ENCODE measurements at regions not wholly inside any gene's neighbourhood (a gene's known extent, or its start where the extent isn't known, plus 50 kb on each side); places are given as distances from the start of the nearest gene placed in this dataset.

GRCh38 chr10:91683975-91684374 is 51.1 kb upstream of the PPP1R3C start:
- peak overlapping the region; percentile 58; the same call in 1 of the 2 replicates for H4K91ac ChIP-seq (ENCODE audit: insufficient read depth, low read depth, low read length)
- peaks cover 3% of the 10 kb centered on the region; the same call in 1 of the 2 replicates for H4K20me1 ChIP-seq (ENCODE audit: insufficient read depth, low read length)
- peak overlapping the region; percentile 50; the same call in 1 of the 2 replicates for H3K14ac ChIP-seq (replicated peaks; ENCODE audit: low read depth, low read length)
- ChIA-PET POLR2A (ENCODE audit: unreplicated experiment) (no interaction called here), CTCF (no interaction called here)
- H3K36me3 ChIP-seq (ENCODE audit: control insufficient read depth, insufficient read depth, low read length): no peaks in the 10 kb centered on the region
- intact Hi-C loops (cut with micrococcal nuclease) (no loop called here), in situ Hi-C loops (cut with MboI; ENCODE audit: low sequenced_read_pairs) (no loop called here), dilution Hi-C loops (cut with HindIII; ENCODE audit: low sequenced_read_pairs, unreplicated experiment) (no loop called here)
- H3K9me3 ChIP-seq (ENCODE audit: control insufficient read depth, insufficient read depth, low read length): no peaks in the 10 kb centered on the region
- ATAC-seq (ENCODE audit: low read depth) (peak; percentile 86), DNase-seq (peak; percentile 96)
- TF ChIP-seq POLR2A (IDR thresholded peaks at IDR 0.05; ENCODE audit: low read depth, low read length): no peak
- no peak for TF ChIP-seq CHD1 (IDR thresholded peaks at IDR 0.05; ENCODE audit: low read depth, low read length)
- TF ChIP-seq, protein P1, sequence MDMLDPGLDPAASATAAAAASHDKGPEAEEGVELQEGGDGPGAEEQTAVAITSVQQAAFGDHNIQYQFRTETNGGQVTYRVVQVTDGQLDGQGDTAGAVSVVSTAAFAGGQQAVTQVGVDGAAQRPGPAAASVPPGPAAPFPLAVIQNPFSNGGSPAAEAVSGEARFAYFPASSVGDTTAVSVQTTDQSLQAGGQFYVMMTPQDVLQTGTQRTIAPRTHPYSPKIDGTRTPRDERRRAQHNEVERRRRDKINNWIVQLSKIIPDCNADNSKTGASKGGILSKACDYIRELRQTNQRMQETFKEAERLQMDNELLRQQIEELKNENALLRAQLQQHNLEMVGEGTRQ (IDR thresholded peaks at IDR 0.05; ENCODE audit: low read depth, low read length): no peak
- no peak for TF ChIP-seq MAZ (IDR thresholded peaks at IDR 0.05; ENCODE audit: borderline replicate concordance, low read depth, low read length)
- 0 out of 2 replicates have a peak, but pooled peaks have one; percentile 31 for TF ChIP-seq MXI1 (IDR thresholded peaks at IDR 0.05; ENCODE audit: borderline replicate concordance, low read depth, low read length)
- no peak for TF ChIP-seq RAD21 (IDR thresholded peaks at IDR 0.05; ENCODE audit: low read length)
- TF ChIP-seq RCOR1 (IDR thresholded peaks at IDR 0.05; ENCODE audit: insufficient replicate concordance, low read length): peak; percentile 83
- peak; percentile 57; the same call in 1 of the 2 replicates for TF ChIP-seq MAFK (IDR thresholded peaks at IDR 0.05; ENCODE audit: low read depth, low read length)
- 0 out of 2 replicates have a peak, but pooled peaks have one; percentile 4 for TF ChIP-seq SMC3 (IDR thresholded peaks at IDR 0.05; ENCODE audit: low read depth, low read length)
- peak; percentile 58 for TF ChIP-seq FOS (IDR thresholded peaks at IDR 0.05; ENCODE audit: low read depth, low read length)
- peak; percentile 86 for TF ChIP-seq CEBPB (IDR thresholded peaks at IDR 0.05; ENCODE audit: low read depth, low read length)
- TF ChIP-seq BHLHE40 (IDR thresholded peaks at IDR 0.05; ENCODE audit: low read depth, low read length): peak; percentile 99
- no peak for TF ChIP-seq NFE2L2 (IDR thresholded peaks at IDR 0.05; ENCODE audit: low read depth, low read length)
- no peak for TF ChIP-seq RFX5 (IDR thresholded peaks at IDR 0.05; ENCODE audit: low read depth, low read length)
- TF ChIP-seq, protein P2, sequence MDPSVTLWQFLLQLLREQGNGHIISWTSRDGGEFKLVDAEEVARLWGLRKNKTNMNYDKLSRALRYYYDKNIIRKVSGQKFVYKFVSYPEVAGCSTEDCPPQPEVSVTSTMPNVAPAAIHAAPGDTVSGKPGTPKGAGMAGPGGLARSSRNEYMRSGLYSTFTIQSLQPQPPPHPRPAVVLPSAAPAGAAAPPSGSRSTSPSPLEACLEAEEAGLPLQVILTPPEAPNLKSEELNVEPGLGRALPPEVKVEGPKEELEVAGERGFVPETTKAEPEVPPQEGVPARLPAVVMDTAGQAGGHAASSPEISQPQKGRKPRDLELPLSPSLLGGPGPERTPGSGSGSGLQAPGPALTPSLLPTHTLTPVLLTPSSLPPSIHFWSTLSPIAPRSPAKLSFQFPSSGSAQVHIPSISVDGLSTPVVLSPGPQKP (IDR thresholded peaks at IDR 0.05; ENCODE audit: borderline replicate concordance, low read depth, low read length): no peak
- peak overlapping the region; percentile 12 for H2BK20ac ChIP-seq (ENCODE audit: low read depth, low read length)
- peak overlapping the region; percentile 91; the same call in 1 of the 2 replicates for H2AK5ac ChIP-seq (ENCODE audit: low read depth, low read length)
- no peak overlapping the region for H3K56ac ChIP-seq (ENCODE audit: extremely low read depth, insufficient read depth, low read length)
- peak overlapping the region; percentile 74; the same call in 1 of the 2 replicates for H3K4ac ChIP-seq (ENCODE audit: low read depth, low read length)
- peak overlapping the region; percentile 88 for H2BK5ac ChIP-seq (ENCODE audit: low read depth, low read length, poor library complexity, severe bottlenecking)
- H3K9ac ChIP-seq (ENCODE audit: low read depth, low read length): no peak overlapping the region
- peak overlapping the region; percentile 31; the same call in 1 of the 2 replicates for H3K23ac ChIP-seq (ENCODE audit: low read depth, low read length)
- H3K4me1 ChIP-seq (ENCODE audit: control insufficient read depth, insufficient read depth, low read length): peaks cover 17% of the 10 kb centered on the region
- H2BK120ac ChIP-seq (ENCODE audit: low read depth, low read length): peak overlapping the region; percentile 79
- peak overlapping the region; percentile 56; the same call in 1 of the 2 replicates for H3K18ac ChIP-seq (ENCODE audit: low read depth, low read length)
- no peak overlapping the region for H4K5ac ChIP-seq (ENCODE audit: low read depth, low read length)
- no peak overlapping the region for H3K4me3 ChIP-seq (ENCODE audit: insufficient read depth, low read depth, low read length)
- H3K79me1 ChIP-seq (ENCODE audit: low read depth in 1 of 2, low read length in 2 of 2): no peaks in the 10 kb centered on the region
- peak overlapping the region; percentile 60 for H2AFZ ChIP-seq (replicated peaks; ENCODE audit: low read length, poor library complexity)
- H4K8ac ChIP-seq (ENCODE audit: low read depth in 2 of 2, low read length in 2 of 2): peak overlapping the region in 1 of 2 experiments; percentile 74; a peak in 3 of 4 replicates
- peaks cover 19% of the 10 kb centered on the region for H3K9me1 ChIP-seq (ENCODE audit: insufficient read depth, low read length)
- H3K4me2 ChIP-seq (ENCODE audit: low read depth, low read length): peak overlapping the region; percentile 5; the same call in 1 of the 2 replicates
- H3K27me3 ChIP-seq (ENCODE audit: control insufficient read depth, insufficient read depth, low read length): no peaks in the 10 kb centered on the region
- H2AK9ac ChIP-seq (replicated peaks; ENCODE audit: low read depth, low read length, poor library complexity): no peak overlapping the region
- WGBS, 2 experiments (ENCODE audit: extremely low coverage in 2 of 2, insufficient read length in 1 of 2): 0% methylated on average over 2 of the region's 5 CpGs; no CpG with 5 or more reads in 1 of the 2 experiments
- H2BK15ac ChIP-seq (ENCODE audit: low read depth, low read length): peak overlapping the region; percentile 52; the same call in 1 of the 3 replicates
- no TSS peak for BruUV-seq (replicated peaks)
- H3K27ac ChIP-seq (ENCODE audit: insufficient read depth, low read length): peak overlapping the region; percentile 50

All from IMR-90 (cell line).